ENCODE measurements at regions not wholly inside any gene's neighbourhood (a gene's known extent, or its start where the extent isn't known, plus 50 kb on each side); places are given as distances from the start of the nearest gene placed in this dataset.

GRCh38 chr22:34784056-34784455, 281.9 kb upstream of the ISX start:
- no peak for DNase-seq (ENCODE audit: low spot score)
- Histone ChIP-seq H3K9me3 (ENCODE audit: control insufficient read depth in 4 of 4, low read length in 3 of 4) (no peaks in the 10 kb centered on the region), H3K9ac (ENCODE audit: low read depth in 1 of 2, low read length in 2 of 2) (no peak overlapping the region), H3K4me1 (ENCODE audit: control insufficient read depth in 4 of 4, insufficient read depth in 4 of 4, low read length in 3 of 4) (no peaks in the 10 kb centered on the region), H3K36me3 (ENCODE audit: control insufficient read depth in 4 of 4, insufficient read depth in 3 of 4, low read depth in 1 of 4, low read length in 3 of 4) (no peaks in the 10 kb centered on the region), H3K27me3 (ENCODE audit: control insufficient read depth in 4 of 4, insufficient read depth in 4 of 4, low read length in 3 of 4) (peaks cover 0 to 4% (median 0%) of the 10 kb centered on the region in 4 donors), H3K27ac (ENCODE audit: low read depth in 1 of 2, low read length in 2 of 2) (no peak overlapping the region), H3K4me3 (ENCODE audit: low read depth in 1 of 3, low read length in 3 of 3) (no peak overlapping the region)
- 32% methylated on average over 3 of the region's 3 CpGs for WGBS
- TF ChIP-seq HNF4G (IDR thresholded peaks at IDR 0.05) = no peak
- no peak for TF ChIP-seq MAX (IDR thresholded peaks at IDR 0.05)
- no peak for TF ChIP-seq RAD21 (IDR thresholded peaks at IDR 0.05)
- no peak for TF ChIP-seq GABPA (IDR thresholded peaks at IDR 0.05 in 1 of 2, conservative IDR thresholded peaks at IDR 0.05 in 1 of 2)
- TF ChIP-seq TAF1 (conservative IDR thresholded peaks at IDR 0.05) = no peak

GRCh38 chr22:34797826-34798225, 268.1 kb upstream of the ISX start:
- Histone ChIP-seq H3K36me3 (ENCODE audit: control insufficient read depth in 4 of 4, insufficient read depth in 3 of 4, low read depth in 1 of 4, low read length in 3 of 4) (no peaks in the 10 kb centered on the region), H3K4me1 (ENCODE audit: control insufficient read depth in 4 of 4, insufficient read depth in 4 of 4, low read length in 3 of 4) (no peaks in the 10 kb centered on the region), H3K9ac (ENCODE audit: low read depth in 1 of 2, low read length in 2 of 2) (no peak overlapping the region), H3K4me3 (ENCODE audit: low read depth in 1 of 3, low read length in 3 of 3) (no peak overlapping the region), H3K9me3 (ENCODE audit: control insufficient read depth in 4 of 4, low read length in 3 of 4) (no peaks in the 10 kb centered on the region), H3K27me3 (ENCODE audit: control insufficient read depth in 4 of 4, insufficient read depth in 4 of 4, low read length in 3 of 4) (no peaks in the 10 kb centered on the region), H3K27ac (ENCODE audit: low read depth in 1 of 2, low read length in 2 of 2) (no peak overlapping the region)
- TF ChIP-seq TAF1 (conservative IDR thresholded peaks at IDR 0.05) = no peak
- 80% methylated on average over 5 of the region's 5 CpGs for WGBS
- no peak for DNase-seq (ENCODE audit: low spot score)

DNA sequence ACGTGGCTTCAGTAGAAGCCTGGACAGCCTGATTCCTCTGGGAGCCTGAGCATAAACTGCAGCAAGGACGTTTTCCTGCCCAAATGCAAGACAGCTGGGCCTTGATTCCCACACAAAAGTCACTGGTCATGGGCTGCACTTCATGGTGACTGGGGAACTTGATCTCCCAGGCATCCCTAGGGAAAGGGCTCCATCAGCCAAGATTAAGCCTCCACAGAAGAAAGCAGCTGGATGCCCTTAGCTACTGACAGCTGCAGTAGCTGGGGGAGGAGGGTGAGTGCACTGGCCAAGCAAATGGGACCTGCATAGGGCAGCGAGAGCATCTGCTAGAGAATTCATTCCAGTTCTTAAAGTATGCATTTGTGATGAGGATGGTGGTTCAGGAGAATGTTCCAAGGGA, 267.4 kb upstream of the ISX start:
- Histone ChIP-seq H3K4me1 (ENCODE audit: control insufficient read depth in 4 of 4, insufficient read depth in 4 of 4, low read length in 3 of 4) (no peaks in the 10 kb centered on the region), H3K9ac (ENCODE audit: low read depth in 1 of 2, low read length in 2 of 2) (no peak overlapping the region), H3K9me3 (ENCODE audit: control insufficient read depth in 4 of 4, low read length in 3 of 4) (no peaks in the 10 kb centered on the region), H3K27ac (ENCODE audit: low read depth in 1 of 2, low read length in 2 of 2) (no peak overlapping the region), H3K36me3 (ENCODE audit: control insufficient read depth in 4 of 4, insufficient read depth in 3 of 4, low read depth in 1 of 4, low read length in 3 of 4) (no peaks in the 10 kb centered on the region), H3K27me3 (ENCODE audit: control insufficient read depth in 4 of 4, insufficient read depth in 4 of 4, low read length in 3 of 4) (no peaks in the 10 kb centered on the region), H3K4me3 (ENCODE audit: low read depth in 1 of 3, low read length in 3 of 3) (no peak overlapping the region)
- 51% methylated on average over 3 of the region's 3 CpGs for WGBS
- DNase-seq (ENCODE audit: low spot score) = no peak
- TF ChIP-seq, protein P1, sequence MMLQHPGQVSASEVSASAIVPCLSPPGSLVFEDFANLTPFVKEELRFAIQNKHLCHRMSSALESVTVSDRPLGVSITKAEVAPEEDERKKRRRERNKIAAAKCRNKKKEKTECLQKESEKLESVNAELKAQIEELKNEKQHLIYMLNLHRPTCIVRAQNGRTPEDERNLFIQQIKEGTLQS (IDR thresholded peaks at IDR 0.05) = no peak
- TF ChIP-seq HNF4A (conservative IDR thresholded peaks at IDR 0.05) (no peak), YY1 (IDR thresholded peaks at IDR 0.05) (no peak), RAD21 (IDR thresholded peaks at IDR 0.05) (no peak), NR2F2 (IDR thresholded peaks at IDR 0.05) (no peak), EGR1 (IDR thresholded peaks at IDR 0.05; ENCODE audit: low read depth in 2 of 2) (no peak), HNF4G (IDR thresholded peaks at IDR 0.05) (no peak), JUND (IDR thresholded peaks at IDR 0.05) (no peak), MAX (IDR thresholded peaks at IDR 0.05) (no peak), TAF1 (conservative IDR thresholded peaks at IDR 0.05) (no peak), FOXA1 (IDR thresholded peaks at IDR 0.05) (no peak), RXRA (IDR thresholded peaks at IDR 0.05) (no peak)

DNA sequence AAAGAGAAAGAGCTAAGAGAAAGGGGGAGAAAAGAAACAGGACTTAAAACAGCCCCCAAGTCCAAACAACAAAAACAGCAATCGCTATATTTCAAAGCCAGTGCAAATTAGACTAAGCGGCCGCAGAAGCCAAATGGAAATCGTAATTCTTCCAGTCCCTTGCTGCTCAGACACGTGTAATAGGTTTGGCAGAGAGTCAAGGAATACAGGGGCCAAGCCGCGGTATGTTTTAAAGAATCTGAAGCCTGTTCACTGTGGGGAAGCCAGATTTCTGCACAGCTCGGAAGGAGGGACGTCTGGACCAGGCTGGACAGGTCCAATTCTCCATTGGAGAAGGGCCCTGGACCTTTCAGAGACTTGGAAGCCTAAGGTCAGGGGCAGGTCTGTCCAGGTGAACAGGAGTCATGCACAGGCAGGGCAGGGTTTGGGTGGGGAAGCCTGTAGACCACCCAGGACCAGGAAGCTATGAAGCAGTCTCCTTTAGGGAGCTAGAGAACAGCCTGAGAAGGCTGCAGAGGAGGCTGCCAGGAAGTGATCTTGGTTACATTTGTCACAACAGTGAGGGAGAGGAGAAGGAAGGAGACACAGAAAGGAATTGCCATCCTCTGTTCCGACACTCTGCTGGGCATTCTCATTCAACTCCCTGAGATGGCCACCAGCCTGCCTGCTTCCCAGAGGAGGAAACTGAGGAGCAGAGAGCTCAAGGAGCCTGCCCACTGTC, 265.5 kb upstream of the ISX start:
- Histone ChIP-seq H3K9ac (ENCODE audit: low read depth in 1 of 2, low read length in 2 of 2) (no peak overlapping the region), H3K4me1 (ENCODE audit: control insufficient read depth in 4 of 4, insufficient read depth in 4 of 4, low read length in 3 of 4) (no peaks in the 10 kb centered on the region), H3K4me3 (ENCODE audit: low read depth in 1 of 3, low read length in 3 of 3) (no peak overlapping the region), H3K9me3 (ENCODE audit: control insufficient read depth in 4 of 4, low read length in 3 of 4) (no peaks in the 10 kb centered on the region), H3K27me3 (ENCODE audit: control insufficient read depth in 4 of 4, insufficient read depth in 4 of 4, low read length in 3 of 4) (no peaks in the 10 kb centered on the region), H3K27ac (ENCODE audit: low read depth in 1 of 2, low read length in 2 of 2) (no peak overlapping the region), H3K36me3 (ENCODE audit: control insufficient read depth in 4 of 4, insufficient read depth in 3 of 4, low read depth in 1 of 4, low read length in 3 of 4) (no peaks in the 10 kb centered on the region)
- 70% methylated on average over 10 of the region's 10 CpGs for WGBS
- DNase-seq (ENCODE audit: low spot score) = no peak
- TF ChIP-seq TAF1 (conservative IDR thresholded peaks at IDR 0.05) = no peak
- TF ChIP-seq RAD21 (IDR thresholded peaks at IDR 0.05) = no peak
- no peak for TF ChIP-seq NR2F2 (IDR thresholded peaks at IDR 0.05)
- TF ChIP-seq, protein P2, sequence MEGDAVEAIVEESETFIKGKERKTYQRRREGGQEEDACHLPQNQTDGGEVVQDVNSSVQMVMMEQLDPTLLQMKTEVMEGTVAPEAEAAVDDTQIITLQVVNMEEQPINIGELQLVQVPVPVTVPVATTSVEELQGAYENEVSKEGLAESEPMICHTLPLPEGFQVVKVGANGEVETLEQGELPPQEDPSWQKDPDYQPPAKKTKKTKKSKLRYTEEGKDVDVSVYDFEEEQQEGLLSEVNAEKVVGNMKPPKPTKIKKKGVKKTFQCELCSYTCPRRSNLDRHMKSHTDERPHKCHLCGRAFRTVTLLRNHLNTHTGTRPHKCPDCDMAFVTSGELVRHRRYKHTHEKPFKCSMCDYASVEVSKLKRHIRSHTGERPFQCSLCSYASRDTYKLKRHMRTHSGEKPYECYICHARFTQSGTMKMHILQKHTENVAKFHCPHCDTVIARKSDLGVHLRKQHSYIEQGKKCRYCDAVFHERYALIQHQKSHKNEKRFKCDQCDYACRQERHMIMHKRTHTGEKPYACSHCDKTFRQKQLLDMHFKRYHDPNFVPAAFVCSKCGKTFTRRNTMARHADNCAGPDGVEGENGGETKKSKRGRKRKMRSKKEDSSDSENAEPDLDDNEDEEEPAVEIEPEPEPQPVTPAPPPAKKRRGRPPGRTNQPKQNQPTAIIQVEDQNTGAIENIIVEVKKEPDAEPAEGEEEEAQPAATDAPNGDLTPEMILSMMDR (IDR thresholded peaks at IDR 0.05; ENCODE audit: low read depth, low read length, missing input control) = no peak
- TF ChIP-seq EGR1 (IDR thresholded peaks at IDR 0.05; ENCODE audit: low read depth in 2 of 2) = no peak
- no peak for TF ChIP-seq MAX (IDR thresholded peaks at IDR 0.05)
- TF ChIP-seq FOXA1 (IDR thresholded peaks at IDR 0.05) = no peak
- TF ChIP-seq HNF4A (conservative IDR thresholded peaks at IDR 0.05) = no peak
- no peak for TF ChIP-seq FOXA2 (IDR thresholded peaks at IDR 0.05)
- no peak for TF ChIP-seq JUND (IDR thresholded peaks at IDR 0.05)
- TF ChIP-seq, protein P3, sequence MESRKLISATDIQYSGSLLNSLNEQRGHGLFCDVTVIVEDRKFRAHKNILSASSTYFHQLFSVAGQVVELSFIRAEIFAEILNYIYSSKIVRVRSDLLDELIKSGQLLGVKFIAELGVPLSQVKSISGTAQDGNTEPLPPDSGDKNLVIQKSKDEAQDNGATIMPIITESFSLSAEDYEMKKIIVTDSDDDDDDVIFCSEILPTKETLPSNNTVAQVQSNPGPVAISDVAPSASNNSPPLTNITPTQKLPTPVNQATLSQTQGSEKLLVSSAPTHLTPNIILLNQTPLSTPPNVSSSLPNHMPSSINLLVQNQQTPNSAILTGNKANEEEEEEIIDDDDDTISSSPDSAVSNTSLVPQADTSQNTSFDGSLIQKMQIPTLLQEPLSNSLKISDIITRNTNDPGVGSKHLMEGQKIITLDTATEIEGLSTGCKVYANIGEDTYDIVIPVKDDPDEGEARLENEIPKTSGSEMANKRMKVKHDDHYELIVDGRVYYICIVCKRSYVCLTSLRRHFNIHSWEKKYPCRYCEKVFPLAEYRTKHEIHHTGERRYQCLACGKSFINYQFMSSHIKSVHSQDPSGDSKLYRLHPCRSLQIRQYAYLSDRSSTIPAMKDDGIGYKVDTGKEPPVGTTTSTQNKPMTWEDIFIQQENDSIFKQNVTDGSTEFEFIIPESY (IDR thresholded peaks at IDR 0.05) = no peak
- TF ChIP-seq SP1 (IDR thresholded peaks at IDR 0.05) = no peak
